Kidney epithelial cell (primary cell): ENCODE measurements at regions not wholly inside any gene's neighbourhood (a gene's known extent, or its start where the extent isn't known, plus 50 kb on each side); places are given as distances from the start of the nearest gene placed in this dataset.

Experiments used
- DNase-seq: peaks from one replicate; pipeline ENCODE4 v3.0.0-alpha.2; 2010; ENCODE audit warnings: low read depth
- H3K27me3 ChIP-seq: 2 replicates; pipeline ENCODE4 v1.6.0; 2011; ENCODE audit warnings: low read length; ENCODE audit not compliant: control insufficient read depth, insufficient read depth
- H3K36me3 ChIP-seq: 2 replicates; pipeline ENCODE4 v1.5.1; 2011; ENCODE audit warnings: low read length; ENCODE audit not compliant: control insufficient read depth, insufficient read depth
- H3K4me3 ChIP-seq: 2 replicates; pipeline ENCODE4 v1.5.1; 2011; ENCODE audit warnings: low read depth, mild to moderate bottlenecking, control low read depth, low read length
- TF ChIP-seq, protein P1 (sequence below): IDR thresholded peaks from 2 replicates; pipeline ENCODE4 v1.5.1; 2011; ENCODE audit warnings: mild to moderate bottlenecking, moderate library complexity, low read length, control low read depth, inconsistent platforms; ENCODE audit not compliant: insufficient read depth, poor library complexity, severe bottlenecking

DNA sequence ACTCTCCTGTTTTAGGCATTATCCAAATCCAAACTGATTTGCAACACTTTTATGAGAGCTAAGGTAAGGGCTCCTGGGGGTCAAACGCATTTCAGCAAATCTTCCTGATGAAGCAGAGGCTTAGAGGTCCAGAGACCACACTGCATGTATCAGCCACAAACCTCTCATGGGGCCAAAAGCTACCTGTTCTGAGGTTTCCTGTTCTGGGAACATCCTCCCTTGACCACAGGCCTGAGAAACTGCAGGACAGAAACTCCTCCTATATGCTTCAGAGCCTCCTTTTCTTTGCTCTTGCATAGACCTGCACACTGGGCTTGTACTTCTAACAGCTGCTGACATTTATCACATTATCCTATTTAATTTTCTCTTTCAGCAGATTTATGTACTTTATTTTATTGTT is 92.6 kb downstream of the OR2K2 start:
- Histone ChIP-seq H3K36me3 (no peaks in the 10 kb centered on the region), H3K27me3 (no peaks in the 10 kb centered on the region), H3K4me3 (no peak overlapping the region)
- TF ChIP-seq, protein P1, sequence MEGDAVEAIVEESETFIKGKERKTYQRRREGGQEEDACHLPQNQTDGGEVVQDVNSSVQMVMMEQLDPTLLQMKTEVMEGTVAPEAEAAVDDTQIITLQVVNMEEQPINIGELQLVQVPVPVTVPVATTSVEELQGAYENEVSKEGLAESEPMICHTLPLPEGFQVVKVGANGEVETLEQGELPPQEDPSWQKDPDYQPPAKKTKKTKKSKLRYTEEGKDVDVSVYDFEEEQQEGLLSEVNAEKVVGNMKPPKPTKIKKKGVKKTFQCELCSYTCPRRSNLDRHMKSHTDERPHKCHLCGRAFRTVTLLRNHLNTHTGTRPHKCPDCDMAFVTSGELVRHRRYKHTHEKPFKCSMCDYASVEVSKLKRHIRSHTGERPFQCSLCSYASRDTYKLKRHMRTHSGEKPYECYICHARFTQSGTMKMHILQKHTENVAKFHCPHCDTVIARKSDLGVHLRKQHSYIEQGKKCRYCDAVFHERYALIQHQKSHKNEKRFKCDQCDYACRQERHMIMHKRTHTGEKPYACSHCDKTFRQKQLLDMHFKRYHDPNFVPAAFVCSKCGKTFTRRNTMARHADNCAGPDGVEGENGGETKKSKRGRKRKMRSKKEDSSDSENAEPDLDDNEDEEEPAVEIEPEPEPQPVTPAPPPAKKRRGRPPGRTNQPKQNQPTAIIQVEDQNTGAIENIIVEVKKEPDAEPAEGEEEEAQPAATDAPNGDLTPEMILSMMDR, result no peak
- no peak for DNase-seq

DNA sequence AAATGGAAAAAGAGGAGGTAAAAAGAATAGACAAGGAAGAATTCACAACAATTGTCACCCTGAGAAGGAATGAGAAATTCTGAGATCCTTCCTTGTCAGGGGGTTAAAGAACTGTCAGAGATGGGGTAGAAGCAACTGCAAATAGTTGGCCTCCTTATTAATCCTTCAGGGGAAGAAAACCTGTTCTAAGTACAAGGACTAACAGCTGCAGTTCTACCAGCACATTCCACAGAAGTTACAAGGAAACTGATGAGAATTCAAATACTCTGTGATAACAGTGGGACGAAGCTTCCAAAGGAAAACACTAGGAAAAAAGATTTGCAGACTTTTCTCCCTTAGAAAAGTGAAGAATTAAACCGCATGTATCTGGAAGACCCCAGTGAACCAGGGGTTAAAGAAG is 93.7 kb downstream of the OR2K2 start:
- TF ChIP-seq, protein P1, result no peak
- Histone ChIP-seq H3K4me3 (no peak overlapping the region), H3K36me3 (no peaks in the 10 kb centered on the region), H3K27me3 (no peaks in the 10 kb centered on the region)
- no peak for DNase-seq

DNA sequence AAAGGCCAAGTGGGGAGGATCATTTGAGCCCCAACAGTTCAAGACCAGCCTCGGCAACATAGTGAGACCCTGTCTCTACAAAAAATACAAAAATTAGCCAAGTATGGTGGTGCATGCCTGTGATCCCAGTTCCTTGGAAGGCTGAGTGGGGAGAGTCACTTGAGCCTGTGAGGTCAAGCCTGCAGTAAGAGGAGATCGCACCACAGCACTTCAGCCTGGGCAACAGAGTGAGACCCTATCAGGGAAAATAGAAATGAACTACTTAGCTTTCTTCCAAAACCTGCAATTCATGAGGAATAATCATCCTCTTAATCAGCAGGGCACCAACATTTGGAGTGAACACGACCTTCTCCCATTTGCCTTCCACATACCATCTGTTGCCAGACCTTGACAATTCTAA is 96.1 kb downstream of the OR2K2 start:
- Histone ChIP-seq H3K4me3 (no peak overlapping the region), H3K27me3 (no peaks in the 10 kb centered on the region), H3K36me3 (no peaks in the 10 kb centered on the region)
- TF ChIP-seq, protein P1, result no peak
- no peak for DNase-seq

DNA sequence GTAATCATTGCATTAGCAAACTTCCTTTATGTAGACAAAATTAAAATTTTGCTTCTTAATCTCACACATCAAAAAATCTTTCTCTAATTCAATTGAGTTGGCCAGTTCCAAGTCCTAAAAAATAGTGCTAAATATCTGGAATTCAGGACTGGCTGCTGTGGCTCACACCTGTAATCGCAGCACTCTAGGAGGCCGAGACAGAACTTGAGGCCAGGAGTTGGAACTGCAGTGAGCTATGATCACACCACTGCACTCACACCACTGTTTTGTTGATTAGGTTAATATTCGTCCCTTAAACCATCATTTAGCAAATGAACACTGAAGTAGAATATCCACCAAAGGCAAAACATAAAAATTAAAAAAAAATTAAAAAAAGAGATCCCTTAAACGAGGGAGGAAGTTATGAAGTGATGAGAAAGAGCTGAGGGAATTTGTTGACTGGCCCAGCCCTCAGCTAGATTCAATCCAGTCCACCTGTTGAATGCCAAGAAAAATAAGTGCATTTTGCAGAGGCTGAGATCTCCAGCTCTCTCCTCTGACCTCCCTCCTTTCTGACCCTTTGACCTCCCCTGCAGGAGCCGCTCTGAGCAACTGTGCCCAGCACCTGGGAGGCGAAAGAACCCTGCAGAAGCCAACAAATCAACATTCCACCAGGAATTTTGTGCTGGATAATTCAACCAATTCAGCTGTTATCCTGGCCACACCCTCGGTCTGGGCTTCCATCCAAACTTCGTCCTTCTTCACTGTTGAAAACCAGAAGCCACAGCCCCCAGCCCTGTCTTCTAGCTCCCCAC is 96.8 kb downstream of the OR2K2 start:
- no peak for DNase-seq
- H3K36me3 ChIP-seq, result no peaks in the 10 kb centered on the region
- H3K27me3 ChIP-seq, result no peaks in the 10 kb centered on the region
- TF ChIP-seq, protein P1, result no peak
- no peak overlapping the region for H3K4me3 ChIP-seq

DNA sequence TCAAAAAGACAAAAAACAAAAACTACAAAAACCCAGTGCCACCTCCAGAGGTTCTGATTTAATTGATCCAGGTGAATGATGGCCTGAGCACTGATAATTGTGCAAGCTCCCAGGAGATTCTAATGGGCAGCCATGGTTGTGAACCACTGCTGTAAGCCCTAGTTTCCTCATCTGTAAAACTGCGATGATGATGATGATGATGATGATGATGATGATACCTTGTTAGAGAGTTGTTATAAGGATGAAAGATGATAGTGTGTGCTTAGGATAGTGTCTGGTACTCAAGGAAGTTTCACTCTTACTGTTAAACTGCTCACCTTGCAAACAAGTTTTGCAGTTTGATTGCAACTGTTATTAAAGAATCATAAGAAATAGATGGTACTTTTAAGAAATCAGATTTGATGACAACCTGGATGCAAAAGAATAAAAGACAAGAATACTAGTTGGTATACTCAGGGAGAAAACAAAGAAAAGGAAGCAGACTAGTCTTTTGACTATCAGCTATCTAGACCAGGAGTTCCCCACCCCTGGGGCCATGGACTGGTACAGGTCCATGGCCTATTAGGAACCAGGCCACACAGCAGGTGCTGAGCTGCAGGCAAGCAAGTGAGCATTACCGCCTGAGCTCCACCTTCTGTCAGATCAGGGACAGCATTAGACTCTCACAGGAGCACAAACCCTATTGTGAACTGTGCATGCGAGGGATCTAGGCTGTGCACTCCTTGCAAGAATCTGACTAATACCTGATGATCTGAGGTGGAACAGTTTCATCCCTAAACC is 98.0 kb downstream of the OR2K2 start:
- Histone ChIP-seq H3K4me3 (no peak overlapping the region), H3K36me3 (no peaks in the 10 kb centered on the region), H3K27me3 (no peaks in the 10 kb centered on the region)
- DNase-seq, result no peak
- TF ChIP-seq, protein P1, result no peak

DNA sequence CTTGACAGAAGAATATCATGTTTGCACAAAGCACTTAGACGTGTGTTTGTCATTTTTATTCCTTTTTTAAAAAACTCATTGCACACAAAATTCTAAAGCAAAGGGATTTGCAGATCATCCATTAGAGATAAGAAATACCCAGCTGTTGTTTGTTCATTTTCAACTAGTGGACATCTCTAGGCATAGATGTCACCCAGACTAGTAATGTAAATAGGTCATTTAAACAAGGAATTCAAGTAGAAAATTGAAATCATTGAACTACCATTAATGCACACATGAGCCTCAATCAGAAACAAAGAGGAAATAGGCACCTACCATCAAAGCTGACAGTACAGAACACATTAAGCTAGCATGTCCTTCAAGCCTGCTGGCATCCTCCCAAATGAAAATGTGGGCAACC is 107.3 kb downstream of the OR2K2 start:
- DNase-seq, result no peak
- H3K4me3 ChIP-seq, result no peak overlapping the region
- TF ChIP-seq, protein P1, result no peak
- H3K27me3 ChIP-seq, result no peaks in the 10 kb centered on the region
- no peaks in the 10 kb centered on the region for H3K36me3 ChIP-seq
